OCI-LY1 (cell line): ENCODE measurements at regions not wholly inside any gene's neighbourhood (a gene's known extent, or its start where the extent isn't known, plus 50 kb on each side); places are given as distances from the start of the nearest gene placed in this dataset.

Experiments
- H2AFZ ChIP-seq: fragments of 200-600 bp; sonication (generic), shearing (Covaris generic); 2 replicates; pipeline ENCODE4 v1.6.0; 2014; ENCODE audit warnings: antibody characterized with exemption, mild to moderate bottlenecking, low read length
- H3F3A ChIP-seq: fragments of 200-600 bp; sonication (generic), shearing (Covaris generic); 2 replicates; pipeline ENCODE4 v1.6.0; 2014; ENCODE audit warnings: mild to moderate bottlenecking, antibody characterized with exemption, low read length, moderate library complexity; ENCODE audit not compliant: insufficient read depth
- H3K27ac ChIP-seq: fragments of 200-600 bp; sonication (generic); 2 replicates; pipeline ENCODE4 v1.5.1; 2014; ENCODE audit warnings: low read length, mixed run types, mild to moderate bottlenecking, low read depth; ENCODE audit not compliant: poor library complexity, severe bottlenecking
- H3K27me3 ChIP-seq: fragments of 200-600 bp; sonication (generic); 2 replicates; pipeline ENCODE4 v1.6.0; 2014; ENCODE audit warnings: antibody characterized with exemption, mild to moderate bottlenecking, low read length, moderate library complexity; ENCODE audit not compliant: insufficient read depth
- H3K36me3 ChIP-seq: fragments of 200-600 bp; sonication (generic); 2 replicates; pipeline ENCODE4 v1.6.1; 2014; ENCODE audit warnings: mild to moderate bottlenecking, antibody characterized with exemption, low read length, moderate library complexity, mixed read lengths; ENCODE audit not compliant: insufficient read depth
- H3K4me1 ChIP-seq: fragments of 200-600 bp; sonication (generic); 2 replicates; pipeline ENCODE4 v1.5.1; 2014; ENCODE audit warnings: mild to moderate bottlenecking, low read length, moderate library complexity; ENCODE audit not compliant: insufficient read depth, severe bottlenecking
- H3K4me2 ChIP-seq: fragments of 200-600 bp; sonication (generic), shearing (Covaris generic); 2 replicates; pipeline ENCODE4 v1.6.1; 2014; ENCODE audit warnings: low read length
- H3K4me3 ChIP-seq: fragments of 200-600 bp; sonication (generic); 2 replicates; pipeline ENCODE4 v1.5.1; 2014; ENCODE audit warnings: low read length, low read depth, mild to moderate bottlenecking, mixed read lengths; ENCODE audit not compliant: poor library complexity, severe bottlenecking
- H3K79me2 ChIP-seq: fragments of 200-600 bp; shearing (Covaris generic); 2 replicates; pipeline ENCODE4 v1.6.1; 2016; ENCODE audit warnings: mixed run types, low read length, mixed read lengths; ENCODE audit not compliant: insufficient read depth
- H3K9ac ChIP-seq: fragments of 200-600 bp; sonication (generic), shearing (Covaris generic); 2 replicates; pipeline ENCODE4 v1.6.1; 2014; ENCODE audit warnings: mild to moderate bottlenecking, low read length, mixed read lengths
- H3K9me2 ChIP-seq: fragments of 200-600 bp; sonication (generic), shearing (Covaris generic); 2 replicates; pipeline ENCODE4 v1.6.1; 2014; ENCODE audit warnings: low read depth, mild to moderate bottlenecking, low read length, mixed read lengths
- H3K9me3 ChIP-seq: fragments of 200-600 bp; shearing (Covaris generic); 2 replicates; pipeline ENCODE4 v1.6.1; 2014; ENCODE audit warnings: low read length, mixed read lengths
- H4K20me1 ChIP-seq: fragments of 200-600 bp; sonication (generic), shearing (Covaris generic); 2 replicates; pipeline ENCODE4 v1.6.0; 2016; ENCODE audit warnings: mild to moderate bottlenecking, low read length; ENCODE audit not compliant: insufficient read depth
- EZH2 ChIP-seq: fragments of 200-600 bp; sonication (generic), shearing (Covaris generic); IDR thresholded peaks from 2 replicates; pipeline ENCODE4 v1.8.0; 2017; ENCODE audit warnings: borderline replicate concordance, mixed run types, mild to moderate bottlenecking, antibody characterized with exemption, low read length, moderate library complexity, mixed read lengths
- TF ChIP-seq, protein P1 (sequence below): fragments of 200-600 bp; sonication (generic), shearing (Covaris generic); IDR thresholded peaks from 2 replicates; pipeline ENCODE4 v1.5.1; 2017; ENCODE audit warnings: mild to moderate bottlenecking, antibody characterized with exemption, low read length, moderate library complexity, mixed read lengths

DNA sequence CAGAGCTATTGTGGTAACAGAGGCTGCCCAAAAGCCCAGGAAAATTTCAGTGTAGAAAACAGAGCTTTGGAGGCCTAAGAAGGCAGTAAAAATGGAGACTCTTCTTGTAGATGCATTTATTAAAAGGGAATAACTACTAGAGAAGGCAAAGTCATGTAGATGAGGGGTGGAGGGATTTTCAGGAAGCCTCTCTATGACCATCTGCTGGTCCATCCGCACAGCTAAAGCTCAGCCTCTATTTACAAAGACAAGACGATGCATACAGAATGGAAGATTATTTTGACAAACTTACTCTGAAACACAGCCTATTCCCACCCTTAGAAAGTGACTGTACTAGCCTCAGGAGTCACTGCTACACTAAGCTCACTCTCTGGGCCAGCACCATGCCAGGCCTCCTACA, 71.4 kb downstream of the GLRX5 start:
- Histone ChIP-seq H4K20me1 (no peaks in the 10 kb centered on the region), H3K27me3 (no peaks in the 10 kb centered on the region), H3K79me2 (no peaks in the 10 kb centered on the region), H3K36me3 (no peaks in the 10 kb centered on the region; the same call in 1 of the 2 replicates), H3K9me2 (no peaks in the 10 kb centered on the region), H3F3A (no peaks in the 10 kb centered on the region), H3K4me3 (no peak overlapping the region), H3K27ac (no peak overlapping the region), H3K9ac (no peak overlapping the region), H2AFZ (no peak overlapping the region), H3K4me1 (peaks cover 6% of the 10 kb centered on the region), H3K9me3 (no peaks in the 10 kb centered on the region), H3K4me2 (no peak overlapping the region)
- TF ChIP-seq, protein P1, sequence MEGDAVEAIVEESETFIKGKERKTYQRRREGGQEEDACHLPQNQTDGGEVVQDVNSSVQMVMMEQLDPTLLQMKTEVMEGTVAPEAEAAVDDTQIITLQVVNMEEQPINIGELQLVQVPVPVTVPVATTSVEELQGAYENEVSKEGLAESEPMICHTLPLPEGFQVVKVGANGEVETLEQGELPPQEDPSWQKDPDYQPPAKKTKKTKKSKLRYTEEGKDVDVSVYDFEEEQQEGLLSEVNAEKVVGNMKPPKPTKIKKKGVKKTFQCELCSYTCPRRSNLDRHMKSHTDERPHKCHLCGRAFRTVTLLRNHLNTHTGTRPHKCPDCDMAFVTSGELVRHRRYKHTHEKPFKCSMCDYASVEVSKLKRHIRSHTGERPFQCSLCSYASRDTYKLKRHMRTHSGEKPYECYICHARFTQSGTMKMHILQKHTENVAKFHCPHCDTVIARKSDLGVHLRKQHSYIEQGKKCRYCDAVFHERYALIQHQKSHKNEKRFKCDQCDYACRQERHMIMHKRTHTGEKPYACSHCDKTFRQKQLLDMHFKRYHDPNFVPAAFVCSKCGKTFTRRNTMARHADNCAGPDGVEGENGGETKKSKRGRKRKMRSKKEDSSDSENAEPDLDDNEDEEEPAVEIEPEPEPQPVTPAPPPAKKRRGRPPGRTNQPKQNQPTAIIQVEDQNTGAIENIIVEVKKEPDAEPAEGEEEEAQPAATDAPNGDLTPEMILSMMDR = no peak
- TF ChIP-seq EZH2 = no peak

- TF ChIP-seq EZH2 = no peak
- TF ChIP-seq, protein P1 = no peak
- Histone ChIP-seq H4K20me1 (no peaks in the 10 kb centered on the region), H3K4me1 (peaks cover 13% of the 10 kb centered on the region), H3K27ac (no peak overlapping the region), H3F3A (no peaks in the 10 kb centered on the region), H3K9ac (no peak overlapping the region), H2AFZ (no peak overlapping the region), H3K4me3 (no peak overlapping the region), H3K9me3 (no peaks in the 10 kb centered on the region), H3K79me2 (no peaks in the 10 kb centered on the region), H3K36me3 (no peaks in the 10 kb centered on the region; the same call in 1 of the 2 replicates), H3K4me2 (no peak overlapping the region), H3K27me3 (no peaks in the 10 kb centered on the region), H3K9me2 (no peaks in the 10 kb centered on the region)
Observed at GRCh38 chr14:95608637-95609235, 73.9 kb downstream of the GLRX5 start.

- no peaks in the 10 kb centered on the region for H3K79me2 ChIP-seq
- no peaks in the 10 kb centered on the region for H4K20me1 ChIP-seq
- no peaks in the 10 kb centered on the region for H3F3A ChIP-seq
- H3K27ac ChIP-seq = no peak overlapping the region
- TF ChIP-seq, protein P1 = peak; percentile 84
- no peak for TF ChIP-seq EZH2
- H3K9me2 ChIP-seq = no peaks in the 10 kb centered on the region
- no peak overlapping the region for H3K4me2 ChIP-seq
- H3K9ac ChIP-seq = no peak overlapping the region
- no peaks in the 10 kb centered on the region for H3K27me3 ChIP-seq
- H3K4me1 ChIP-seq = peaks cover 18% of the 10 kb centered on the region
- no peaks in the 10 kb centered on the region for H3K9me3 ChIP-seq
- no peak overlapping the region for H2AFZ ChIP-seq
- H3K36me3 ChIP-seq = no peaks in the 10 kb centered on the region
- no peak overlapping the region for H3K4me3 ChIP-seq
Observed at GRCh38 chr14:95609398-95609990, 74.6 kb downstream of the GLRX5 start.
